ENCODE measurements at regions not wholly inside any gene's neighbourhood (a gene's known extent, or its start where the extent isn't known, plus 50 kb on each side); places are given as distances from the start of the nearest gene placed in this dataset.

GRCh38 chrX:7759830-7760229 is 83.1 kb upstream of the VCX start:
- no peak for TF ChIP-seq POLR2A (IDR thresholded peaks at IDR 0.05)
- TF ChIP-seq POLR2AphosphoS5 (IDR thresholded peaks at IDR 0.05), result no peak
- TF ChIP-seq CTCF (IDR thresholded peaks at IDR 0.05), result no peak

Data from prostate gland (tissue), 2 donors.